ENCODE measurements at regions not wholly inside any gene's neighbourhood (a gene's known extent, or its start where the extent isn't known, plus 50 kb on each side); places are given as distances from the start of the nearest gene placed in this dataset.

GRCh38 chr2:21833767-21834166, 710.0 kb downstream of the TDRD15 start:
- no peak for TF ChIP-seq SIN3A (IDR thresholded peaks at IDR 0.05; ENCODE audit: borderline replicate concordance, insufficient read depth, low read length)
- no peak for TF ChIP-seq REST (IDR thresholded peaks at IDR 0.05; ENCODE audit: insufficient read depth in 1 of 2, low read depth in 2 of 2, low read length in 2 of 2)

- TF ChIP-seq TAF1 (IDR thresholded peaks at IDR 0.05; ENCODE audit: borderline replicate concordance, insufficient read depth, low read length) (no peak), REST (IDR thresholded peaks at IDR 0.05; ENCODE audit: insufficient read depth in 1 of 2, low read depth in 2 of 2, low read length in 2 of 2) (no peak), SIN3A (IDR thresholded peaks at IDR 0.05; ENCODE audit: borderline replicate concordance, insufficient read depth, low read length) (no peak)
These were observed 712.5 kb downstream of the TDRD15 start for GRCh38 chr2:21836261-21836660.

- TF ChIP-seq SIN3A (IDR thresholded peaks at IDR 0.05; ENCODE audit: borderline replicate concordance, insufficient read depth, low read length): no peak
- no peak for TF ChIP-seq TAF1 (IDR thresholded peaks at IDR 0.05; ENCODE audit: borderline replicate concordance, insufficient read depth, low read length)
- TF ChIP-seq POLR2AphosphoS5 (IDR thresholded peaks at IDR 0.05; ENCODE audit: low read depth, low read length): no peak
- TF ChIP-seq REST (IDR thresholded peaks at IDR 0.05; ENCODE audit: insufficient read depth in 1 of 2, low read depth in 2 of 2, low read length in 2 of 2): no peak
- no peak for TF ChIP-seq FOXP2 (optimal IDR thresholded peaks at IDR 0.05; ENCODE audit: borderline replicate concordance, extremely low read depth, extremely low read length, insufficient read depth)
These were observed 713.0 kb downstream of the TDRD15 start for GRCh38 chr2:21836719-21837118.

GRCh38 chr2:21837168-21837960, 713.6 kb downstream of the TDRD15 start:
- TF ChIP-seq POLR2AphosphoS5 (IDR thresholded peaks at IDR 0.05; ENCODE audit: low read depth, low read length): no peak
- no peak for TF ChIP-seq SIN3A (IDR thresholded peaks at IDR 0.05; ENCODE audit: borderline replicate concordance, insufficient read depth, low read length)

GRCh38 chr2:21841341-21841740, 717.6 kb downstream of the TDRD15 start:
- TF ChIP-seq POLR2AphosphoS5 (IDR thresholded peaks at IDR 0.05; ENCODE audit: low read depth, low read length) (no peak), REST (IDR thresholded peaks at IDR 0.05; ENCODE audit: insufficient read depth in 1 of 2, low read depth in 2 of 2, low read length in 2 of 2) (no peak), TAF1 (IDR thresholded peaks at IDR 0.05; ENCODE audit: borderline replicate concordance, insufficient read depth, low read length) (no peak), SIN3A (IDR thresholded peaks at IDR 0.05; ENCODE audit: borderline replicate concordance, insufficient read depth, low read length) (no peak), FOXP2 (optimal IDR thresholded peaks at IDR 0.05; ENCODE audit: borderline replicate concordance, extremely low read depth, extremely low read length, insufficient read depth) (no peak)

Measured in PFSK-1 (cell line).